ENCODE measurements at regions not wholly inside any gene's neighbourhood (a gene's known extent, or its start where the extent isn't known, plus 50 kb on each side); places are given as distances from the start of the nearest gene placed in this dataset.

- DNase-seq (ENCODE audit: low read depth) (no peak), FAIRE-seq (no peak)
- Histone ChIP-seq H3K4me1 (ENCODE audit: insufficient read depth, low read length) (peaks cover 4% of the 10 kb centered on the region), H3K79me2 (ENCODE audit: insufficient read depth, low read length) (no peaks in the 10 kb centered on the region), H3K4me2 (ENCODE audit: low read length) (no peak overlapping the region), H2AFZ (ENCODE audit: low read depth, low read length) (no peak overlapping the region), H4K20me1 (ENCODE audit: insufficient read depth, low read length) (no peaks in the 10 kb centered on the region), H3K9me3 (ENCODE audit: insufficient read depth, low read depth, low read length) (peaks cover 4% of the 10 kb centered on the region), H3K4me3 (ENCODE audit: insufficient read depth, low read depth, low read length) (no peak overlapping the region), H3K36me3 (ENCODE audit: insufficient read depth, low read length) (no peaks in the 10 kb centered on the region), H3K27me3 (ENCODE audit: insufficient read depth, low read length) (no peaks in the 10 kb centered on the region), H3K27ac (ENCODE audit: low read depth, low read length) (no peak overlapping the region), H3K9ac (ENCODE audit: low read length) (no peak overlapping the region)
- Mint-ChIP-seq H3K4me1 (ENCODE audit: low read depth, unreplicated experiment) (peaks cover 32% of the 10 kb centered on the region), H3K36me3 (ENCODE audit: low read depth, unreplicated experiment) (no peaks in the 10 kb centered on the region), H3K27me3 (ENCODE audit: low read depth, unreplicated experiment) (no peaks in the 10 kb centered on the region), H3K4me3 (ENCODE audit: unreplicated experiment) (no peak overlapping the region), H3K9me3 (ENCODE audit: unreplicated experiment) (peaks cover 4% of the 10 kb centered on the region), H3K27ac (ENCODE audit: unreplicated experiment) (peak overlapping the region; percentile 88)
- TF ChIP-seq EZH2 (IDR thresholded peaks at IDR 0.05; ENCODE audit: insufficient read depth, low read length) (no peak), CTCF (IDR thresholded peaks at IDR 0.05; ENCODE audit: insufficient read depth, low read depth, low read length) (no peak)
Observed at GRCh38 chr6:140345935-140346334, 971.5 kb upstream of the CITED2 start.

- no peak for TF ChIP-seq EZH2 (IDR thresholded peaks at IDR 0.05; ENCODE audit: insufficient read depth, low read length)
- no peak for TF ChIP-seq CTCF (IDR thresholded peaks at IDR 0.05; ENCODE audit: insufficient read depth, low read depth, low read length)
- Histone ChIP-seq H3K4me2 (ENCODE audit: low read length) (peak overlapping the region; percentile 33), H3K27ac (ENCODE audit: low read depth, low read length) (no peak overlapping the region)
Observed at GRCh38 chr6:140344142-140344913, 969.9 kb upstream of the CITED2 start.

GRCh38 chr6:140343128-140343527 lies 968.7 kb upstream of the CITED2 start:
- Mint-ChIP-seq H3K27ac (ENCODE audit: unreplicated experiment) (no peak overlapping the region), H3K4me3 (ENCODE audit: unreplicated experiment) (no peak overlapping the region), H3K9me3 (ENCODE audit: unreplicated experiment) (peaks cover 19% of the 10 kb centered on the region), H3K4me1 (ENCODE audit: low read depth, unreplicated experiment) (peaks cover 30% of the 10 kb centered on the region), H3K27me3 (ENCODE audit: low read depth, unreplicated experiment) (no peaks in the 10 kb centered on the region), H3K36me3 (ENCODE audit: low read depth, unreplicated experiment) (peaks cover 2% of the 10 kb centered on the region)
- Histone ChIP-seq H3K27me3 (ENCODE audit: insufficient read depth, low read length) (no peaks in the 10 kb centered on the region), H3K9ac (ENCODE audit: low read length) (no peak overlapping the region), H3K9me3 (ENCODE audit: insufficient read depth, low read depth, low read length) (peaks cover 12% of the 10 kb centered on the region), H3K4me1 (ENCODE audit: insufficient read depth, low read length) (peaks cover 4% of the 10 kb centered on the region), H3K4me2 (ENCODE audit: low read length) (no peak overlapping the region), H3K27ac (ENCODE audit: low read depth, low read length) (no peak overlapping the region), H3K79me2 (ENCODE audit: insufficient read depth, low read length) (no peaks in the 10 kb centered on the region), H2AFZ (ENCODE audit: low read depth, low read length) (no peak overlapping the region), H4K20me1 (ENCODE audit: insufficient read depth, low read length) (no peaks in the 10 kb centered on the region), H3K4me3 (ENCODE audit: insufficient read depth, low read depth, low read length) (no peak overlapping the region), H3K36me3 (ENCODE audit: insufficient read depth, low read length) (no peaks in the 10 kb centered on the region)
- DNase-seq (ENCODE audit: low read depth) (no peak), FAIRE-seq (no peak)
- TF ChIP-seq CTCF (IDR thresholded peaks at IDR 0.05; ENCODE audit: insufficient read depth, low read depth, low read length), result no peak

More at GRCh38 chr6:140344142-140344913, 969.9 kb upstream of the CITED2 start:
- Mint-ChIP-seq H3K27ac (ENCODE audit: unreplicated experiment) (peak overlapping the region; percentile 88), H3K4me1 (ENCODE audit: low read depth, unreplicated experiment) (peaks cover 32% of the 10 kb centered on the region), H3K4me3 (ENCODE audit: unreplicated experiment) (peak overlapping the region; percentile 37), H3K36me3 (ENCODE audit: low read depth, unreplicated experiment) (peaks cover 2% of the 10 kb centered on the region), H3K9me3 (ENCODE audit: unreplicated experiment) (peaks cover 11% of the 10 kb centered on the region), H3K27me3 (ENCODE audit: low read depth, unreplicated experiment) (no peaks in the 10 kb centered on the region)
- Histone ChIP-seq H3K36me3 (ENCODE audit: insufficient read depth, low read length) (no peaks in the 10 kb centered on the region), H3K27me3 (ENCODE audit: insufficient read depth, low read length) (no peaks in the 10 kb centered on the region), H3K79me2 (ENCODE audit: insufficient read depth, low read length) (no peaks in the 10 kb centered on the region), H3K9ac (ENCODE audit: low read length) (no peak overlapping the region), H2AFZ (ENCODE audit: low read depth, low read length) (peak overlapping the region; percentile 6), H3K4me1 (ENCODE audit: insufficient read depth, low read length) (peaks cover 4% of the 10 kb centered on the region), H4K20me1 (ENCODE audit: insufficient read depth, low read length) (no peaks in the 10 kb centered on the region), H3K4me3 (ENCODE audit: insufficient read depth, low read depth, low read length) (no peak overlapping the region), H3K9me3 (ENCODE audit: insufficient read depth, low read depth, low read length) (peaks cover 12% of the 10 kb centered on the region)
- FAIRE-seq (peak; percentile 89), DNase-seq (ENCODE audit: low read depth) (peak; percentile 71)
